ENCODE measurements at regions not wholly inside any gene's neighbourhood (a gene's known extent, or its start where the extent isn't known, plus 50 kb on each side); places are given as distances from the start of the nearest gene placed in this dataset.
A peak's percentile ranks its signal among the peaks of the same experiment; 100 is the strongest.
"Not testable (repeated sequence)": the region's sequence is repeated elsewhere in the genome, so short reads cannot be mapped to it uniquely, and the experiment has no call there.

- DNase-seq = peak; percentile 19
These were observed 90.9 kb upstream of the PTHLH start for GRCh38 chr12:28063355-28063880.

GRCh38 chr12:28065374-28065773, 92.8 kb upstream of the PTHLH start:
- DNase-seq = peak; percentile 38

DNA sequence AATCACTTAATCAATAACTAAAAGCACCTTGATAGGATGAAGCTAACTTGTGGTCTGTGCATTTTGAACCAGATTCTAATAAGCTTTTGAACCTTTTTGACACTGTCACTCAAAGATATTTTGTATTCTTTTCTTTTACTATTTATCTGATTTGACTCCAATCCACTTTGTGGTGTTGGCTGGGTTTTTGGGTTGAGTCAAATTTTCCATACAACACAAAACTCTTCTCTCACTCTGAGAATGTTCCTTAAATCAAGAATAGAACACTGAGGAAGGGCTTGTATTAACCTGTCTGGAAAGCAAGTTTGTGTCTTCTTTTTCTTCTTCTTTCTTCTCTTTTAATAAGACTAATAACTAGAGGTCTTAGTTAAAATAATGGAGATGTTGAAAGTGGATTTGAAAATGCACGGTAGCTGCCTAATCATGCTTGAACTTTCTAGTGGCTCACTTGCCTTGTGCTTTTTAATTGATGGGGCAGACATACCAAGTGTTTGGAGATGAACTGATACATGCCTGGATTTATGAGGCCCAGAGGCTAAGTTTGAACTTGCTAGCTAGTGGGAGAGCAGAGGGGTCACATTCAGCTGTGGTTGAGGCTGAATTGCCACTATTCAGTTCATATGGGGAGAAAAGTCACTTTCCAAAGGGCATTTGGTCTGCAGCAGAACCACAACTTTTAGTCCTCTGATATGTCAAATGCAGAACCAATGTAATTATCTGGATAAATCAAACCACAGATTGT, 93.5 kb upstream of the PTHLH start:
- DNase-seq = no peak

GRCh38 chr12:28066879-28067278, 94.3 kb upstream of the PTHLH start:
- DNase-seq = no peak

- DNase-seq = no peak
These were observed 95.9 kb upstream of the PTHLH start for GRCh38 chr12:28068467-28068866.

- no peak for DNase-seq
These were observed 107.0 kb upstream of the PTHLH start for GRCh38 chr12:28079539-28079938.

- no peak for DNase-seq
These were observed 108.2 kb upstream of the CCDC91 start for GRCh38 chr12:28082096-28082495.

DNA sequence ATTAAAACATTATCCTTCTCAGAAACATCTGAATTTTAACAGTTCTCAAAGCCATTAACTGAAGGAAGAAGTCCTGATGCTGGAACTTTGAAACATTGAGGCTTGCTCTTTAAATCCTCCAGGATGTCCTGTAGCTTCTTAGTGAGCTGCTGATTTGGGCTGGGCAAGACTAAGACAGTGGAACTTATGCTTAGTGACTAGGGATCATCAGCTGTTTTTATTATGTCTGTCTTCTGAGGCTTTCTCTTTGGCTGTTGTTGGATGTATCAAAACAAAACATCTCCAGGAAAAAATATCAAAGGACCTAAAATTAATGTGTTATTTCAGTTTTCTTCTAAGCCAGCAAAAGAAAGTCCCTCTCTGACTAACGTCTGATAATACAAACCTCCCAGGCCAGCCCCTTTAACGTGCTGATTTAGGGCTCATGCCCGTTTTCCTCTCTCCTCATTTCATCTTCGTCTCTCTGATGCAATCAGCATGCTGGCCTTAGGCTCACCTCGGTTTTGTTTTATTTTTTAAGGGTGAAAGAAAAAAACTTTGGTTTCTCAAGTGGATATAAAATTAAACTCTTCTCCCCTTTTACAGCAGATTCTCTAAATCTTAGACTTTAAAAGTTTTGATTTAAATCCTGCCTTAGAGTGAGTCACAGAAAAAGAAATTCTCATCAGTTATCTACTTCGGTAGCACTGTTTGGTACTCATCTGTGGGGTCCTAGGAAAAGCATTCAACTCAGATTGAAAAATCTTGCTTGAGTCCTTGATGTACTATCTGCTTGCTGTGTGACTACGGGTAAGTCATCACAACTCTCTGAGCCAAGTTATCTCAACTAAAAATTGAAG, 106.2 kb upstream of the CCDC91 start:
- DNase-seq = no peak

DNA sequence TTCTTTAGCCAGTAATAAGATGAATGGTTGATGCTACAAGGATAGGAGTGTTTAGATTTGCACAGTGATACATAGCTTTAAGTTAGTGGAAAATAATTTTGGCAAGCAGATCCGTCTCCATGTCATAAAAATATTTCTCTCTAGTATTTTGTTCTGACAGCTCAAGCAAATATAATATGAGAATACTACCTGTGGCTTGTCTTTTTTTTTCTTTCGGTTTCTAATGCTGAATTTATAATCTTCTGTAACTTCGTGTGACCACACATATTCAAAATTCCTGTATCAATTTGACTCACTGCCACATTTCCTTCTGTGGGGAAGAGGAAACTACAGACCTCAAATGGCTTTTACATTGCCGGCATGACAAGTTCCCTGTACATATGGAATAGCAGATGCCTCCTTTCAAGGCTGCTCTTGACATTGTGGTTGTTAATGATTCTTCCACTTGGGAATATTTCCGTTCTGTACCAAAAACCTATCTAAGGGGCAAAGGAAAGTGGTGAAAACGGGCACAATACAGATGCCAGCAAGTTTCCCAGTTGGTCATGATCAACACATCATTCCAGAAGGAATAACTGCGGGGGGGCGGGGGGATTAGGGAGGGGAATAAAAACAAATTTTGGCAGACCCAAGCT, 103.6 kb upstream of the CCDC91 start:
- no peak for DNase-seq

- DNase-seq = peak; percentile 9
These were observed 101.5 kb upstream of the CCDC91 start for GRCh38 chr12:28088566-28089272.

- peak; percentile 25 for DNase-seq
These were observed 100.9 kb upstream of the CCDC91 start for GRCh38 chr12:28089338-28089737.

- DNase-seq = no peak
These were observed 99.4 kb upstream of the CCDC91 start for GRCh38 chr12:28090835-28091234.

DNA sequence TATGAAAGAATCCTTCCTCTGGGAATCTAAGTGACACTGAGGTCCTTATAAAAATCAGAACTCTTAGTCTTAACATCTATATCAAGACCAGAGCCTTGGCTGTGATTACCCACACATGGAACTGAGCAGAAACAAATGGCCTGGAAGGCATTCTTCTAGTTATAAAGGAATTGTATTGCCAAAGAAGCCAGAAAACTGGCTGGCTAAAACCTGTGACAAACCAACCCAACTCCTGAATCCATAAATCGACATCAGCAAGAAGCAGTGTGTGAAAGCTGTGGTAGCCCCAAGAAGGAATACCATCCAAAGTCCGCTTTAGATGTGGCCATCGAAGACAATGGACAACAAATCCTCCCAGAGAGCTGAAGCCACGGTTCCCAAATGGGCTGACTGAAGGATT, 97.9 kb upstream of the CCDC91 start:
- no peak for DNase-seq

- DNase-seq = no peak
These were observed 93.6 kb upstream of the CCDC91 start for GRCh38 chr12:28096649-28097048.

DNA sequence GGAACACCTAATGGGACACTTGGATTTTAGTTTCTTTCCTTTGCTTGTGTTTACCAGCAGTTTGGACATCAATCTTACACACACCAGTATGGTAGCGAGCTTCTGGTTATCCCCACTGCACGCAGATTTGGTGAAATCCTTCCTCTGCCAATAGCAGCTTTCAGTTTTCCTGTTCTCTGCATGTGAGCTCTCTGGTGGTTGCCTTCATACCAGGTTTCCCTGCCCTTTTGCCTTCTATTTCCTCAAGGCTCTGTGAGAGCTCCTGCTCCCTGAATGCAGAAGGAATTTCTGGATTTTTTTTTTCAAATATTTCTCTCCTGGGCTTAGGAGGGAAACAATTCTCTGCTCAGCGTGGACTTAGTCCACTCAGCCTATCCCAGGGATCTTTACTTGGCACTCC, 93.0 kb upstream of the CCDC91 start:
- no peak for DNase-seq

GRCh38 chr12:28099245-28099644, 91.0 kb upstream of the CCDC91 start:
- not testable (repeated sequence) for DNase-seq

- DNase-seq = no peak
These were observed 90.4 kb upstream of the CCDC91 start for GRCh38 chr12:28099871-28100270.

DNA sequence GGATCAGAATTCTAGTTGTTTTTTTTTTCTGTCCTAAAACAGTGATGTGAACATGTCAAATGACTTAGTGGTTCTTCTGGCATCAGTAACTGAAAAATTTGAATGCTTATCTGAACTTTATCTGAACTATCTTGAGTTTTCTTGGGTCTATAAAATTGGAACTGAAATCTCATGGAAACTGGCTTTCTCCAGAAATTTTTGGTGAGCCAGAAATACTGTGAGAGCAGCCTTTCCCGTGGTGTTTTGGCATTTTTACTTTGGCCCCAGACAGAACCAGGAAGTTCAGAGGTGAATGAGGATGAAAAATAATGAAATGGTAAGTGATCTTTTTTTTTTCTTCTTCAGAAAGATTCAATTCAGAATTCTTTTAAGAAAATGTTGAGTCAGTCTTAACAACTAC, 89.5 kb upstream of the CCDC91 start:
- no peak for DNase-seq

- DNase-seq = no peak
These were observed 85.9 kb upstream of the CCDC91 start for GRCh38 chr12:28104316-28104715.

DNA sequence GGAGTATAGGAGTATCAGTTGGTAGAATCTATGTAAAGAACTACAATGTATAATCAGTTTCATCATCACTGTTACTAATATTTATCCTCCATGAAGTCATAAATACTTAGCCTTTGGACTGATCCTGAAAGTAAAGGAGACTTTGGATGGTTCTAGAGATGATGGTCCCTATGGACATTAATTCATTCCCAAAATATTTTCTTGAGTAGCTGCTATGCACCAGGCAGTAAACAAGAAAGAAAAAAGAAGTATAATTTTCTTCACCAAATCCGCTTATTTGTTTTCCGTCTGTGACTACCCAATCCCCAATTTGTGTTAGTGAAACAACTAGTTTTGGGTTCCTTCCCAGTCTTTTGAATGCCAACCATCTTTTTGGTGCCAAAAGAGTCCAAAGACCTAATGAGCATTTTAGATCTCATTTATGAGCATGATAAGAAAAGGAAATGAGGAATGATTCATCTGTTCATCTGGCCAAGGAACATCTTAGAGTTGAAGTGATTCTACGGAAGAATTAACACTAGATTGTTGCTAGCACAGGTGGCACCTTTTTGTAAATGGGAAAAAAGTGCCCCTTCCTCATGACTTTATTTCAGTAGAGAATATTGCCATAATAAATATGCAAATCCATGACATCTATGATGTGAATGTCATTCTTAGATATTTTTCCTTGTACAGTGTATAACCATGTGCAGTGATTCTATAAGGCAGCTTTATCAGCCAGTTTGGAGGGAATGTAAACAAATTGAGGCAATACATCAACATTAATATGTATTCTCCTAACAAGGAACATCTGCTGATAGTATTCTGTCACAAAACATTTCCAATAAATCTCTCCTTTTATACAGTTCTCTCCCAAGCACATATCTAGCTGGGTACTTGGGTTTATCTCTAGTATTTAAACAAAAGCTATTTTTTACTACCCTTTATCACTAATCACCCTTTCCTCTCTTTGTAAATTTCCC, 85.1 kb upstream of the CCDC91 start:
- no peak for DNase-seq

- no peak for DNase-seq
These were observed 82.6 kb upstream of the CCDC91 start for GRCh38 chr12:28107679-28108078.

- DNase-seq = no peak
These were observed 81.7 kb upstream of the CCDC91 start for GRCh38 chr12:28108599-28108998.
